WERI-Rb-1 (cell line): ENCODE measurements at regions not wholly inside any gene's neighbourhood (a gene's known extent, or its start where the extent isn't known, plus 50 kb on each side); places are given as distances from the start of the nearest gene placed in this dataset.

Experiments
- DNase-seq: peaks from one replicate; pipeline ENCODE4 v3.0.0-alpha.2; 2020
- H3K27ac ChIP-seq: fragments of 250-450 bp; sonication (Bioruptor Pico); 2 replicates; pipeline ENCODE4 v1.5.1; 2020; ENCODE audit warnings: mild to moderate bottlenecking, moderate library complexity
- H3K27me3 ChIP-seq: fragments of 250-450 bp; sonication (Bioruptor Pico); 2 replicates; pipeline ENCODE4 v1.5.1; 2021; ENCODE audit warnings: mild to moderate bottlenecking, low read depth, moderate library complexity; ENCODE audit not compliant: insufficient read depth, severe bottlenecking
- H3K36me3 ChIP-seq: fragments of 250-450 bp; sonication (Bioruptor Pico); 2 replicates; pipeline ENCODE4 v1.5.1; 2020; ENCODE audit warnings: mild to moderate bottlenecking, moderate library complexity
- H3K4me3 ChIP-seq: 2 replicates; pipeline ENCODE4 v1.5.1; 2011; ENCODE audit warnings: low read depth, mild to moderate bottlenecking, control low read depth, low read length
- H3K9me3 ChIP-seq: fragments of 250-450 bp; sonication (Bioruptor Pico); 2 replicates; pipeline ENCODE4 v1.5.1; 2021; ENCODE audit warnings: mild to moderate bottlenecking, moderate library complexity; ENCODE audit not compliant: severe bottlenecking
- CTCF ChIP-seq: IDR thresholded peaks from 2 replicates; pipeline ENCODE4 v1.5.1; 2011; ENCODE audit warnings: low read depth, mild to moderate bottlenecking, control low read depth, inconsistent platforms, low read length

GRCh38 chr10:23675585-23675984 is 236.7 kb downstream of the OTUD1 start:
- Histone ChIP-seq H3K36me3 (no peaks in the 10 kb centered on the region), H3K9me3 (no peaks in the 10 kb centered on the region), H3K27me3 (no peaks in the 10 kb centered on the region), H3K4me3 (no peak overlapping the region), H3K27ac (no peak overlapping the region)
- DNase-seq, result no peak
- TF ChIP-seq CTCF, result no peak

- no peak for DNase-seq
- Histone ChIP-seq H3K27ac (no peak overlapping the region), H3K36me3 (no peaks in the 10 kb centered on the region), H3K27me3 (no peaks in the 10 kb centered on the region), H3K4me3 (no peak overlapping the region), H3K9me3 (no peaks in the 10 kb centered on the region)
- TF ChIP-seq CTCF, result no peak
Observed at GRCh38 chr10:23676296-23676695, 237.4 kb downstream of the OTUD1 start.

GRCh38 chr10:23686722-23687121 is 247.8 kb downstream of the OTUD1 start:
- no peak for DNase-seq
- Histone ChIP-seq H3K27ac (no peak overlapping the region), H3K36me3 (no peaks in the 10 kb centered on the region), H3K4me3 (no peak overlapping the region), H3K9me3 (no peaks in the 10 kb centered on the region), H3K27me3 (no peaks in the 10 kb centered on the region)
- no peak for TF ChIP-seq CTCF

- no peak overlapping the region for H3K4me3 ChIP-seq
- no peaks in the 10 kb centered on the region for H3K36me3 ChIP-seq
- H3K27me3 ChIP-seq, result peaks cover 20% of the 10 kb centered on the region
- no peak overlapping the region for H3K27ac ChIP-seq
- H3K9me3 ChIP-seq, result no peaks in the 10 kb centered on the region
- no peak for DNase-seq
- TF ChIP-seq CTCF, result no peak
Observed at GRCh38 chr10:23692736-23693135, 253.9 kb downstream of the OTUD1 start.

- Histone ChIP-seq H3K27ac (no peak overlapping the region), H3K36me3 (no peaks in the 10 kb centered on the region), H3K4me3 (no peak overlapping the region), H3K27me3 (peaks cover 20% of the 10 kb centered on the region), H3K9me3 (no peaks in the 10 kb centered on the region)
- DNase-seq, result no peak
- TF ChIP-seq CTCF, result no peak
Observed at GRCh38 chr10:23693501-23693901, 254.6 kb downstream of the OTUD1 start.

DNA sequence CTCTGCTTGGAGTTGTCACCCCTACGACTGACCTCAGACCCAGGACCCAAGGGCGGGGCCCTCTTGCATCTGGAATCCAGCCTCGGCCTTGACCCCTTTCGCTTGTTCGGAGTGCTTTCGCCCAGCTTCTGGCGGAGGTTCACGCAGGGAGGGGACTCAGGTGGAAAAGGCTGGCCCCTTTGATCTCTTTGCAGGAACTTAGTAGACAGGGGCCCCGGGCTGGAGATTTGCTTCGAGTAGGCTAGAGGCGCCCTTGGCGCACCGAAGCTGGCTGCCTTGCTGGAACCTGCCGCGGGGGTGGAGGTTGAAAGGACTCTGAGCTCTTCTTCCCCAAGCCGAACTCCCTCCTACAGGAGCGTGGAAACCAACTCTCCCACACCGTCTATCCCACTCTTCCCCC is 255.1 kb downstream of the OTUD1 start:
- peaks cover 20% of the 10 kb centered on the region for H3K27me3 ChIP-seq

More for the DNA sequence above, 255.1 kb downstream of the OTUD1 start:
- Histone ChIP-seq H3K27ac (no peak overlapping the region), H3K4me3 (peak overlapping the region; percentile 47), H3K36me3 (no peaks in the 10 kb centered on the region), H3K9me3 (no peaks in the 10 kb centered on the region)
- DNase-seq, result no peak
- TF ChIP-seq CTCF, result no peak
